H1 (cell line): ENCODE measurements at regions not wholly inside any gene's neighbourhood (a gene's known extent, or its start where the extent isn't known, plus 50 kb on each side); places are given as distances from the start of the nearest gene placed in this dataset.

ENCODE experiments used
- BCL11A ChIP-seq, 2 experiments: IDR thresholded peaks; one replicate each; pipeline ENCODE4 v1.6.1; 2011; ENCODE audit warnings: low read depth in 2 of 2, low read length in 2 of 2, mild to moderate bottlenecking in 2 of 2
- CTCF ChIP-seq, 3 experiments: IDR thresholded peaks; 1 replicate in 2 of 3; 2 replicates in 1 of 3; pipeline versions ENCODE4 v1.5.1 to v1.6.1; 2011; ENCODE audit warnings: low read length in 3 of 3, mild to moderate bottlenecking in 3 of 3, inconsistent platforms in 2 of 3, low read depth in 1 of 3, moderate library complexity in 1 of 3; ENCODE audit not compliant: insufficient read depth in 1 of 3; ENCODE audit errors: control extremely low read depth in 1 of 3
- GABPA ChIP-seq: IDR thresholded peaks from 2 replicates; pipeline ENCODE4 v1.6.1; 2011; ENCODE audit warnings: mild to moderate bottlenecking, low read length, moderate library complexity, borderline replicate concordance; ENCODE audit not compliant: insufficient read depth
- POLR2A ChIP-seq, 2 experiments: IDR thresholded peaks; 1 replicate in 1 of 2; 2 replicates in 1 of 2; pipeline ENCODE4 v1.6.1; 2011; ENCODE audit warnings: low read depth in 2 of 2, low read length in 2 of 2, mild to moderate bottlenecking in 2 of 2; ENCODE audit errors: control extremely low read depth in 1 of 2
- SIX5 ChIP-seq: IDR thresholded peaks from 2 replicates; pipeline ENCODE4 v1.6.1; 2011; ENCODE audit warnings: mild to moderate bottlenecking, low read depth, low read length
- ZNF274 ChIP-seq: IDR thresholded peaks from 2 replicates; pipeline ENCODE4 v1.7.0; 2012; ENCODE audit warnings: low read length, borderline replicate concordance; ENCODE audit errors: extremely low read depth

- TF ChIP-seq POLR2A (IDR thresholded peaks at IDR 0.05; ENCODE audit: control extremely low read depth in 1 of 2, low read depth in 2 of 2, low read length in 2 of 2) (no peak), CTCF (IDR thresholded peaks at IDR 0.05; ENCODE audit: control extremely low read depth in 1 of 3, insufficient read depth in 1 of 3, low read depth in 1 of 3, low read length in 3 of 3) (no peak), ZNF274 (no peak), GABPA (no peak), SIX5 (no peak), BCL11A (IDR thresholded peaks at IDR 0.05; ENCODE audit: low read depth in 2 of 2, low read length in 2 of 2) (no peak)
Observed at GRCh38 chr22:48402591-48403031, 1425.1 kb downstream of the BRD1 start.
